K562 (cell line): ENCODE measurements at regions not wholly inside any gene's neighbourhood (a gene's known extent, or its start where the extent isn't known, plus 50 kb on each side); places are given as distances from the start of the nearest gene placed in this dataset.

Experiments used
- ATF3 ChIP-seq, 2 experiments: fragments of 450-650 bp in 1 of 2; sonication (generic) in 1 of 2; formaldehyde crosslinking in 1 of 2; IDR thresholded peaks in 1 of 2; conservative IDR thresholded peaks in 1 of 2; 2 replicates each; pipeline versions ENCODE4 v1.6.1 to v1.8.1; 2016 to 2023; ENCODE audit warnings: mild to moderate bottlenecking in 2 of 2, moderate library complexity in 2 of 2, inconsistent platforms in 1 of 2, missing genetic modification reagents in 1 of 2
- CTCF ChIP-seq, 3 experiments: IDR thresholded peaks in 2 of 3; conservative IDR thresholded peaks in 1 of 3; 2 replicates each; pipeline ENCODE4 v1.5.1; 2011 to 2012; ENCODE audit warnings: low read length in 3 of 3, mild to moderate bottlenecking in 3 of 3, control low read depth in 2 of 3, improper control_type of control experiment in 1 of 3, inconsistent platforms in 1 of 3, low read depth in 1 of 3, mixed read lengths in 1 of 3, moderate library complexity in 1 of 3; ENCODE audit not compliant: insufficient read depth in 2 of 3
- HDAC6 ChIP-seq: IDR thresholded peaks from 2 replicates; pipeline ENCODE4 v1.6.1; 2012; ENCODE audit warnings: low read depth, mild to moderate bottlenecking, control low read depth, inconsistent platforms, low read length, moderate library complexity
- HMGXB4 ChIP-seq: sonication (generic); formaldehyde crosslinking; IDR thresholded peaks from 2 replicates; pipeline ENCODE4 v1.8.1; 2023; ENCODE audit warnings: mild to moderate bottlenecking, missing genetic modification reagents
- JUNB ChIP-seq: fragments of 450-650 bp; formaldehyde crosslinking; conservative IDR thresholded peaks from 2 replicates; pipeline ENCODE4 v1.4.0; 2020; ENCODE audit warnings: mild to moderate bottlenecking
- NR4A1 ChIP-seq, 2 experiments: fragments of 250-450 bp in 1 of 2; fragments of 450-650 bp in 1 of 2; sonication (Bioruptor Pico) in 1 of 2; IDR thresholded peaks; 2 replicates each; pipeline versions ENCODE4 v1.4.0 to v1.6.1; 2016 to 2020; ENCODE audit warnings: mild to moderate bottlenecking in 2 of 2, missing compliant biosample characterization in 1 of 2, missing genetic modification characterization in 1 of 2, moderate library complexity in 1 of 2
- POLR2A ChIP-seq: fragments of 450-650 bp; conservative IDR thresholded peaks from 2 replicates; pipeline ENCODE4 v1.6.1; 2016
- PTBP1 ChIP-seq: fragments of 200-400 bp; formaldehyde crosslinking; IDR thresholded peaks from 2 replicates; pipeline ENCODE4 v1.6.1; 2017; ENCODE audit warnings: low read depth, low read length
- RAD21 ChIP-seq, 2 experiments: fragments of 250-450 bp in 1 of 2; fragments of 450-650 bp in 1 of 2; sonication (Bioruptor Pico) in 1 of 2; formaldehyde crosslinking in 1 of 2; IDR thresholded peaks in 1 of 2; conservative IDR thresholded peaks in 1 of 2; 2 replicates each; pipeline versions ENCODE4 v1.4.0 to v1.8.0; 2020 to 2022; ENCODE audit warnings: mild to moderate bottlenecking in 2 of 2, moderate library complexity in 1 of 2
- SMAD1 ChIP-seq: fragments of 150-350 bp; IDR thresholded peaks from 2 replicates; pipeline ENCODE4 v1.6.1; 2014; ENCODE audit warnings: low read length, low read depth; ENCODE audit not compliant: partially characterized antibody
- STAT6 ChIP-seq: sonication (generic); formaldehyde crosslinking; IDR thresholded peaks from 2 replicates; pipeline ENCODE4 v1.8.1; 2023; ENCODE audit warnings: mild to moderate bottlenecking, missing genetic modification reagents
- ZBTB33 ChIP-seq: sonication (generic); formaldehyde crosslinking; IDR thresholded peaks from 2 replicates; pipeline ENCODE4 v1.8.1; 2023; ENCODE audit warnings: mild to moderate bottlenecking, missing genetic modification reagents
- ZNF780A ChIP-seq: fragments of 250-450 bp; sonication (Bioruptor Pico); IDR thresholded peaks from 2 replicates; pipeline ENCODE4 v1.5.0; 2021; ENCODE audit warnings: mild to moderate bottlenecking

- TF ChIP-seq POLR2A (no peak), HDAC6 (no peak), NR4A1 (CRISPR knock-in tag; IDR thresholded peaks at IDR 0.05) (no peak), NR4A1 (tag; IDR thresholded peaks at IDR 0.05) (no peak), JUNB (CRISPR knock-in tag) (no peak), ZNF780A (CRISPR knock-in tag) (no peak), STAT6 (no peak), ZBTB33 (CRISPR knock-in tag) (no peak), SMAD1 (no peak), HMGXB4 (CRISPR knock-in tag) (no peak), RAD21 (CRISPR knock-in tag; conservative IDR thresholded peaks at IDR 0.05 in 1 of 2, IDR thresholded peaks at IDR 0.05 in 1 of 2) (no peak), ATF3 (IDR thresholded peaks at IDR 0.05) (no peak), ATF3 (CRISPR knock-in tag; conservative IDR thresholded peaks at IDR 0.05) (no peak), PTBP1 (no peak), CTCF (IDR thresholded peaks at IDR 0.05 in 2 of 3, conservative IDR thresholded peaks at IDR 0.05 in 1 of 3; ENCODE audit: insufficient read depth in 2 of 3, low read depth in 1 of 3, low read length in 3 of 3) (no peak)
Observed at GRCh38 chr10:125455855-125456254, 227.1 kb downstream of the TEX36 start.
